Parathyroid adenoma (tissue), 2 donors: ENCODE measurements at regions not wholly inside any gene's neighbourhood (a gene's known extent, or its start where the extent isn't known, plus 50 kb on each side); places are given as distances from the start of the nearest gene placed in this dataset.

Experiments used
- H2AFZ ChIP-seq: fragments of 300-600 bp; sonication (generic); one replicate; pipeline ENCODE4 v1.7.0; 2017; ENCODE audit warnings: antibody characterized with exemption, mild to moderate bottlenecking
- H3K27ac ChIP-seq: fragments of 300-600 bp; sonication (generic); one replicate; pipeline ENCODE4 v1.7.0; 2017
- H3K27me3 ChIP-seq: fragments of 300-600 bp; sonication (generic); one replicate; pipeline ENCODE4 v1.7.0; 2017; ENCODE audit warnings: low read length; ENCODE audit not compliant: control insufficient read depth, insufficient read depth
- H3K36me3 ChIP-seq: fragments of 300-600 bp; sonication (generic); one replicate; pipeline ENCODE4 v1.7.0; 2017; ENCODE audit warnings: low read length; ENCODE audit not compliant: control insufficient read depth, insufficient read depth
- H3K4me1 ChIP-seq: fragments of 300-600 bp; sonication (generic); one replicate; pipeline ENCODE4 v1.7.0; 2017; ENCODE audit warnings: control low read depth
- H3K4me2 ChIP-seq: fragments of 300-600 bp; sonication (generic); one replicate; pipeline ENCODE4 v1.7.0; 2017; ENCODE audit warnings: low read length
- H3K4me3 ChIP-seq: fragments of 300-600 bp; sonication (generic); one replicate; pipeline ENCODE4 v1.7.0; 2017; ENCODE audit warnings: low read depth, low read length
- H3K79me2 ChIP-seq: fragments of 300-600 bp; sonication (generic); one replicate; pipeline ENCODE4 v1.7.0; 2017; ENCODE audit warnings: control low read depth
- H3K9ac ChIP-seq: fragments of 300-600 bp; sonication (generic); one replicate; pipeline ENCODE4 v1.7.0; 2017; ENCODE audit warnings: mild to moderate bottlenecking
- H3K9me3 ChIP-seq: fragments of 300-600 bp; sonication (generic); one replicate; pipeline ENCODE4 v1.7.0; 2017; ENCODE audit warnings: low read length; ENCODE audit not compliant: control insufficient read depth
- CTCF ChIP-seq: fragments of 300-600 bp; sonication (generic); IDR thresholded peaks from one replicate; pipeline ENCODE4 v1.7.0; 2017; ENCODE audit warnings: antibody characterized with exemption, mild to moderate bottlenecking
- donor health status: primary hyperparathyroidism.

GRCh38 chr2:120669971-120670370 is 65.7 kb upstream of the GLI2 start:
- Histone ChIP-seq H3K4me3 (no peak overlapping the region), H3K9ac (no peak overlapping the region), H3K4me2 (peak overlapping the region; percentile 58), H3K27ac (no peak overlapping the region), H3K27me3 (no peaks in the 10 kb centered on the region), H3K36me3 (no peaks in the 10 kb centered on the region), H3K4me1 (peaks cover 3% of the 10 kb centered on the region), H2AFZ (no peak overlapping the region), H3K9me3 (no peaks in the 10 kb centered on the region), H3K79me2 (no peaks in the 10 kb centered on the region)
- TF ChIP-seq CTCF = no peak

GRCh38 chr2:120670371-120670770 is 65.3 kb upstream of the GLI2 start:
- H3K27me3 ChIP-seq = no peaks in the 10 kb centered on the region
- H3K36me3 ChIP-seq = no peaks in the 10 kb centered on the region
- no peak overlapping the region for H3K4me2 ChIP-seq
- no peak overlapping the region for H3K9ac ChIP-seq
- no peak overlapping the region for H3K27ac ChIP-seq
- H3K4me3 ChIP-seq = no peak overlapping the region
- peaks cover 3% of the 10 kb centered on the region for H3K4me1 ChIP-seq
- H2AFZ ChIP-seq = no peak overlapping the region
- H3K79me2 ChIP-seq = no peaks in the 10 kb centered on the region
- no peaks in the 10 kb centered on the region for H3K9me3 ChIP-seq
- TF ChIP-seq CTCF = no peak

- Histone ChIP-seq H3K4me1 (peaks cover 3% of the 10 kb centered on the region), H3K79me2 (no peaks in the 10 kb centered on the region), H2AFZ (no peak overlapping the region), H3K27ac (no peak overlapping the region), H3K9ac (no peak overlapping the region), H3K36me3 (no peaks in the 10 kb centered on the region), H3K4me2 (no peak overlapping the region), H3K27me3 (no peaks in the 10 kb centered on the region), H3K9me3 (no peaks in the 10 kb centered on the region), H3K4me3 (no peak overlapping the region)
- TF ChIP-seq CTCF = no peak
These were observed 64.7 kb upstream of the GLI2 start for GRCh38 chr2:120670771-120671480.

- no peaks in the 10 kb centered on the region for H3K36me3 ChIP-seq
- no peaks in the 10 kb centered on the region for H3K9me3 ChIP-seq
- no peaks in the 10 kb centered on the region for H3K79me2 ChIP-seq
- no peak overlapping the region for H3K4me2 ChIP-seq
- peaks cover 3% of the 10 kb centered on the region for H3K4me1 ChIP-seq
- no peak overlapping the region for H3K27ac ChIP-seq
- no peak overlapping the region for H3K4me3 ChIP-seq
- H2AFZ ChIP-seq = no peak overlapping the region
- no peaks in the 10 kb centered on the region for H3K27me3 ChIP-seq
- no peak overlapping the region for H3K9ac ChIP-seq
- no peak for TF ChIP-seq CTCF
These were observed 63.0 kb upstream of the GLI2 start for GRCh38 chr2:120672526-120673204.

- TF ChIP-seq CTCF = no peak
- Histone ChIP-seq H3K4me3 (no peak overlapping the region), H3K4me1 (peaks cover 3% of the 10 kb centered on the region), H3K9ac (no peak overlapping the region), H2AFZ (no peak overlapping the region), H3K27me3 (no peaks in the 10 kb centered on the region), H3K4me2 (no peak overlapping the region), H3K36me3 (no peaks in the 10 kb centered on the region), H3K9me3 (no peaks in the 10 kb centered on the region), H3K27ac (no peak overlapping the region), H3K79me2 (no peaks in the 10 kb centered on the region)
These were observed 62.5 kb upstream of the GLI2 start for GRCh38 chr2:120673205-120673550.
